BE2C (cell line): ENCODE measurements at regions not wholly inside any gene's neighbourhood (a gene's known extent, or its start where the extent isn't known, plus 50 kb on each side); places are given as distances from the start of the nearest gene placed in this dataset.

Experiments
- DNase-seq: peaks from one replicate; pipeline ENCODE4 v3.0.0-alpha.2; 2020
- H3K27me3 ChIP-seq: fragments of 250-450 bp; sonication (Bioruptor Pico); 2 replicates; pipeline ENCODE4 v1.5.1; 2020; ENCODE audit warnings: mild to moderate bottlenecking
- H3K36me3 ChIP-seq: fragments of 250-450 bp; sonication (Bioruptor Pico); 2 replicates; pipeline ENCODE4 v1.5.1; 2020; ENCODE audit warnings: mild to moderate bottlenecking
- H3K4me1 ChIP-seq: fragments of 250-450 bp; sonication (Bioruptor Pico); 2 replicates; pipeline ENCODE4 v1.5.1; 2020
- H3K4me3 ChIP-seq: 2 replicates; pipeline ENCODE4 v1.5.1; 2011; ENCODE audit warnings: low read depth, low read length
- H3K9me3 ChIP-seq: fragments of 250-450 bp; sonication (Bioruptor Pico); 2 replicates; pipeline ENCODE4 v1.5.1; 2020
- TF ChIP-seq, protein P1 (sequence below): IDR thresholded peaks from 2 replicates; pipeline ENCODE4 v1.5.1; 2012; ENCODE audit warnings: mild to moderate bottlenecking, low read depth, low read length

GRCh38 chr2:154588838-154589237 lies 109.7 kb upstream of the KCNJ3 start:
- TF ChIP-seq, protein P1, sequence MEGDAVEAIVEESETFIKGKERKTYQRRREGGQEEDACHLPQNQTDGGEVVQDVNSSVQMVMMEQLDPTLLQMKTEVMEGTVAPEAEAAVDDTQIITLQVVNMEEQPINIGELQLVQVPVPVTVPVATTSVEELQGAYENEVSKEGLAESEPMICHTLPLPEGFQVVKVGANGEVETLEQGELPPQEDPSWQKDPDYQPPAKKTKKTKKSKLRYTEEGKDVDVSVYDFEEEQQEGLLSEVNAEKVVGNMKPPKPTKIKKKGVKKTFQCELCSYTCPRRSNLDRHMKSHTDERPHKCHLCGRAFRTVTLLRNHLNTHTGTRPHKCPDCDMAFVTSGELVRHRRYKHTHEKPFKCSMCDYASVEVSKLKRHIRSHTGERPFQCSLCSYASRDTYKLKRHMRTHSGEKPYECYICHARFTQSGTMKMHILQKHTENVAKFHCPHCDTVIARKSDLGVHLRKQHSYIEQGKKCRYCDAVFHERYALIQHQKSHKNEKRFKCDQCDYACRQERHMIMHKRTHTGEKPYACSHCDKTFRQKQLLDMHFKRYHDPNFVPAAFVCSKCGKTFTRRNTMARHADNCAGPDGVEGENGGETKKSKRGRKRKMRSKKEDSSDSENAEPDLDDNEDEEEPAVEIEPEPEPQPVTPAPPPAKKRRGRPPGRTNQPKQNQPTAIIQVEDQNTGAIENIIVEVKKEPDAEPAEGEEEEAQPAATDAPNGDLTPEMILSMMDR: no peak
- no peak overlapping the region for H3K4me3 ChIP-seq
- H3K36me3 ChIP-seq: no peaks in the 10 kb centered on the region
- no peaks in the 10 kb centered on the region for H3K4me1 ChIP-seq
- H3K27me3 ChIP-seq: no peaks in the 10 kb centered on the region
- no peaks in the 10 kb centered on the region for H3K9me3 ChIP-seq
- no peak for DNase-seq

DNA sequence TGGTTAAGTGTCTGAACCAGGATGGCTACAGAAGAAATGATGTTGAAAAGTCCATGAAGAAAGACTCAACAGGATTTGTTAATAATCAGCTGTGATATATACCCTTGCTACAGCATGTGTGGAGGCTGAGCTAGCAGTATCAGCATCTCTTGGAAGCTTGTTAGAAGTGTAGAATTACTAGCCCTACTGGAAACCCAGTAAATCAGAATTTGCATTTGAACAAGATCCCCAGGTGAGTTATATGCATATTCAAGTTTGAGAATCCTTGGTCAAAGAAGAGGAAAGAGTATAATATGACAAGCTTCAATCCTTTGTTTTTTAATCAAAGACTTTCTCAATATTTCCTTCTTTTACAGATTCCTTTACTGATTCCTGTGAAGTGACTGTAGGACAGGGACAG lies 109.0 kb upstream of the KCNJ3 start:
- Histone ChIP-seq H3K9me3 (no peaks in the 10 kb centered on the region), H3K4me3 (no peak overlapping the region), H3K27me3 (no peaks in the 10 kb centered on the region), H3K36me3 (no peaks in the 10 kb centered on the region), H3K4me1 (no peaks in the 10 kb centered on the region)
- TF ChIP-seq, protein P1: no peak
- no peak for DNase-seq

- TF ChIP-seq, protein P1: no peak
- Histone ChIP-seq H3K4me3 (no peak overlapping the region), H3K36me3 (no peaks in the 10 kb centered on the region), H3K27me3 (no peaks in the 10 kb centered on the region), H3K9me3 (no peaks in the 10 kb centered on the region), H3K4me1 (no peaks in the 10 kb centered on the region)
- no peak for DNase-seq
These were observed 107.1 kb upstream of the KCNJ3 start for GRCh38 chr2:154591294-154591820.

DNA sequence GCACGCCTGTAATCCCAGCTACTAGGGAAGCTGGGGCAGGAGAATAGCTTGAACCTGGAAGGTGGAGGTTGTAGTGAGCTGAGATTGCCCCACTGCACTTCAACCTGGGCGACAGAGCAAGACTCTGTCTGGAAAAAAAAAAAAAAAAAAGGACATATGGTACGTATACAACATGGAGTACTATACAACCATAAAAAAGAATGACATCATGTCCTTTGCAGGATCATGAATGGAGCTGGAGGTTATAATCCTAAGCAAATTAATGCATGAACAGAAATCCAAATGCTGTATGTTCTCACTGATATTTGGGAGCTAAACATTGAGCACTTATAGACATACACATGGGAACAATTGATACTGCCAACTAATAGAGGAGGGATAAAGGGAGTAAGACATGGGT lies 99.3 kb upstream of the KCNJ3 start:
- Histone ChIP-seq H3K36me3 (no peaks in the 10 kb centered on the region), H3K4me3 (no peak overlapping the region), H3K27me3 (no peaks in the 10 kb centered on the region), H3K9me3 (no peaks in the 10 kb centered on the region), H3K4me1 (no peaks in the 10 kb centered on the region)
- TF ChIP-seq, protein P1: no peak
- no peak for DNase-seq

- no peaks in the 10 kb centered on the region for H3K27me3 ChIP-seq
- H3K9me3 ChIP-seq: no peaks in the 10 kb centered on the region
- H3K4me1 ChIP-seq: no peaks in the 10 kb centered on the region
- H3K4me3 ChIP-seq: no peak overlapping the region
- TF ChIP-seq, protein P1: no peak
- H3K36me3 ChIP-seq: no peaks in the 10 kb centered on the region
- DNase-seq: no peak
These were observed 97.5 kb upstream of the KCNJ3 start for GRCh38 chr2:154600927-154601494.

DNA sequence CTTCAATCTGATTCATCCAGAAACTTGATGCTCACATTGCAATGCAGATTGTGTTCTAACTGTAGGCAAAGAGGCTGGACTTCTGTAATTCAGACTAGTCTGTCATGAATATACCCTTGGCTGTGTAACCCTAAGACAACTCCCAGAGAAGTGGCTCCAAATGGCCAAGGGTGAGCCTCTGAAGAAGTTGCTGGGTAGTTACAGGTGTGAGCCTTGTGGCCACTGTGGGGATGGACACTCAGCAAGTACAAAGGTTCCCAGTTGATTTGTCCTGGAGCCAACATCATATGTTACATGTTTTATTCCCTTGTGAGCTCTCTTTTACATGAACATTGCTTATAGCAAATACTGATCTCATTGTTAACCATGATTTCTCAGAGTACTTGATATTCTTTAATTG lies 94.8 kb upstream of the KCNJ3 start:
- TF ChIP-seq, protein P1: no peak

More for the DNA sequence above, 94.8 kb upstream of the KCNJ3 start:
- DNase-seq: no peak
- Histone ChIP-seq H3K9me3 (no peaks in the 10 kb centered on the region), H3K4me1 (no peaks in the 10 kb centered on the region), H3K36me3 (no peaks in the 10 kb centered on the region), H3K4me3 (no peak overlapping the region), H3K27me3 (no peaks in the 10 kb centered on the region)
